IMR-90 (cell line): ENCODE measurements at regions not wholly inside any gene's neighbourhood (a gene's known extent, or its start where the extent isn't known, plus 50 kb on each side); places are given as distances from the start of the nearest gene placed in this dataset.

Experiments used
- ATAC-seq: fragments of 200-7000 bp; cut with Tn5 transposase; 2 replicates; pipeline ENCODE4 v1.9.1; 2020; ENCODE audit warnings: low read depth, mild to moderate bottlenecking, moderate library complexity
- BruUV-seq: library from RNA; stranded (reverse); fragments of 400-500 nt; replicated peaks from 2 replicates; lab custom pipeline; 2021; lab: Mats Ljungman, UMichigan
- CTCF ChIA-PET: fragments of 300-600 bp; formaldehyde crosslinking; extraction: SDS; loops from one replicate; lab custom pipeline; 2021; ENCODE audit warnings: antibody characterized with exemption; lab: Yijun Ruan, JAX
- POLR2A ChIA-PET: fragments of 300-600 bp; sonication (Branson Sonifier 250); formaldehyde crosslinking; loops from one replicate; lab custom pipeline; 2022; ENCODE audit warnings: antibody characterized with exemption; ENCODE audit not compliant: unreplicated experiment; lab: Charles Lee
- DNase-seq: peaks from one replicate; pipeline ENCODE4 v3.0.0; 2013
- H2AFZ ChIP-seq: replicated peaks from 2 replicates; pipeline ENCODE3; 2013; ENCODE audit warnings: low read length, mild to moderate bottlenecking; ENCODE audit not compliant: poor library complexity
- H2AK5ac ChIP-seq: 2 replicates; pipeline ENCODE4 v1.6.1; 2013; ENCODE audit warnings: low read depth, low read length, inconsistent platforms
- H2AK9ac ChIP-seq: replicated peaks from 2 replicates; pipeline ENCODE3; 2013; ENCODE audit warnings: mild to moderate bottlenecking, low read depth, low read length, moderate library complexity; ENCODE audit not compliant: poor library complexity
- H2BK120ac ChIP-seq: 2 replicates; pipeline ENCODE4 v1.6.1; 2013; ENCODE audit warnings: low read depth, low read length, inconsistent platforms
- H2BK15ac ChIP-seq: 3 replicates; pipeline ENCODE4 v1.6.1; 2013; ENCODE audit warnings: low read depth, low read length, inconsistent platforms
- H2BK20ac ChIP-seq: 2 replicates; pipeline ENCODE4 v1.6.1; 2013; ENCODE audit warnings: low read depth, mild to moderate bottlenecking, inconsistent platforms, low read length, moderate library complexity
- H2BK5ac ChIP-seq: 2 replicates; pipeline ENCODE4 v1.6.1; 2013; ENCODE audit warnings: mild to moderate bottlenecking, low read depth, low read length, inconsistent platforms; ENCODE audit not compliant: poor library complexity, severe bottlenecking
- H3K14ac ChIP-seq: replicated peaks from 2 replicates; pipeline ENCODE4 v1.6.1; 2013; ENCODE audit warnings: low read depth, low read length, inconsistent platforms
- H3K18ac ChIP-seq: 2 replicates; pipeline ENCODE4 v1.6.1; 2013; ENCODE audit warnings: low read depth, low read length, control low read depth
- H3K23ac ChIP-seq: 2 replicates; pipeline ENCODE4 v1.6.1; 2013; ENCODE audit warnings: low read depth, low read length, inconsistent platforms
- H3K27ac ChIP-seq: 2 replicates; pipeline ENCODE4 v1.5.1; 2013; ENCODE audit warnings: mild to moderate bottlenecking, control low read depth, low read length; ENCODE audit not compliant: insufficient read depth
- H3K27me3 ChIP-seq: 2 replicates; pipeline ENCODE4 v1.6.1; 2013; ENCODE audit warnings: low read length; ENCODE audit not compliant: control insufficient read depth, insufficient read depth
- H3K36me3 ChIP-seq: 2 replicates; pipeline ENCODE4 v1.6.1; 2013; ENCODE audit warnings: low read length, mixed read lengths; ENCODE audit not compliant: control insufficient read depth, insufficient read depth
- H3K4ac ChIP-seq: 2 replicates; pipeline ENCODE4 v1.6.1; 2013; ENCODE audit warnings: low read depth, low read length, inconsistent platforms
- H3K4me1 ChIP-seq: 2 replicates; pipeline ENCODE4 v1.6.1; 2013; ENCODE audit warnings: low read length, mixed read lengths; ENCODE audit not compliant: control insufficient read depth, insufficient read depth
- H3K4me2 ChIP-seq: 2 replicates; pipeline ENCODE4 v1.6.1; 2013; ENCODE audit warnings: low read depth, mild to moderate bottlenecking, control low read depth, low read length, moderate library complexity
- H3K4me3 ChIP-seq: 2 replicates; pipeline ENCODE4 v1.5.1; 2013; ENCODE audit warnings: low read depth, mild to moderate bottlenecking, control low read depth, low read length, moderate library complexity; ENCODE audit not compliant: insufficient read depth
- H3K56ac ChIP-seq: 2 replicates; pipeline ENCODE4 v1.6.1; 2013; ENCODE audit warnings: low read length, inconsistent platforms; ENCODE audit not compliant: insufficient read depth; ENCODE audit errors: extremely low read depth
- H3K79me1 ChIP-seq, 2 experiments: 2 replicates each; pipeline ENCODE4 v1.6.1; 2013; ENCODE audit warnings: low read length in 2 of 2, inconsistent platforms in 1 of 2, low read depth in 1 of 2
- H3K9ac ChIP-seq: 2 replicates; pipeline ENCODE4 v1.6.1; 2013; ENCODE audit warnings: low read depth, low read length, control low read depth
- H3K9me1 ChIP-seq: 2 replicates; pipeline ENCODE4 v1.6.1; 2013; ENCODE audit warnings: low read length, inconsistent platforms; ENCODE audit not compliant: insufficient read depth
- H3K9me3 ChIP-seq: 2 replicates; pipeline ENCODE4 v1.6.1; 2013; ENCODE audit warnings: low read length; ENCODE audit not compliant: control insufficient read depth, insufficient read depth
- H4K20me1 ChIP-seq: 2 replicates; pipeline ENCODE4 v1.6.1; 2013; ENCODE audit warnings: low read length, inconsistent platforms; ENCODE audit not compliant: insufficient read depth
- H4K5ac ChIP-seq: 2 replicates; pipeline ENCODE4 v1.6.1; 2013; ENCODE audit warnings: mild to moderate bottlenecking, low read depth, low read length, control low read depth
- H4K8ac ChIP-seq, 2 experiments: 2 replicates each; pipeline ENCODE4 v1.6.1; 2013; ENCODE audit warnings: low read depth in 2 of 2, low read length in 2 of 2, control low read depth in 1 of 2, inconsistent platforms in 1 of 2
- H4K91ac ChIP-seq: 2 replicates; pipeline ENCODE4 v1.6.1; 2013; ENCODE audit warnings: low read depth, low read length, inconsistent platforms; ENCODE audit not compliant: insufficient read depth
- BHLHE40 ChIP-seq: fragments of 150-350 bp; IDR thresholded peaks from 2 replicates; pipeline ENCODE4 v1.6.1; 2016; ENCODE audit warnings: mild to moderate bottlenecking, low read depth, low read length
- CEBPB ChIP-seq: IDR thresholded peaks from 2 replicates; pipeline ENCODE4 v1.6.1; 2012; ENCODE audit warnings: low read depth, low read length, improper control_type of control experiment
- CHD1 ChIP-seq: IDR thresholded peaks from 2 replicates; pipeline ENCODE4 v1.6.1; 2012; ENCODE audit warnings: low read depth, low read length, improper control_type of control experiment
- CTCF ChIP-seq: conservative IDR thresholded peaks from 2 replicates; pipeline ENCODE4 v1.5.1; 2012; ENCODE audit warnings: mild to moderate bottlenecking, low read depth, low read length, improper control_type of control experiment
- FOS ChIP-seq: fragments of 150-350 bp; IDR thresholded peaks from 2 replicates; pipeline ENCODE4 v1.6.1; 2016; ENCODE audit warnings: low read depth, low read length
- MAFK ChIP-seq: IDR thresholded peaks from 2 replicates; pipeline ENCODE4 v1.6.1; 2012; ENCODE audit warnings: low read depth, low read length, improper control_type of control experiment
- MAZ ChIP-seq: IDR thresholded peaks from 2 replicates; pipeline ENCODE4 v1.6.1; 2012; ENCODE audit warnings: low read depth, mild to moderate bottlenecking, low read length, improper control_type of control experiment, moderate library complexity, borderline replicate concordance
- MXI1 ChIP-seq: IDR thresholded peaks from 2 replicates; pipeline ENCODE4 v1.6.1; 2012; ENCODE audit warnings: low read depth, mild to moderate bottlenecking, low read length, moderate library complexity, borderline replicate concordance
- NFE2L2 ChIP-seq: fragments of 150-350 bp; IDR thresholded peaks from 2 replicates; pipeline ENCODE4 v1.6.1; 2016; ENCODE audit warnings: low read depth, mild to moderate bottlenecking, low read length
- POLR2A ChIP-seq: IDR thresholded peaks from 2 replicates; pipeline ENCODE4 v1.6.1; 2012; ENCODE audit warnings: mild to moderate bottlenecking, low read depth, low read length
- RAD21 ChIP-seq: IDR thresholded peaks from 2 replicates; pipeline ENCODE4 v1.6.1; 2012; ENCODE audit warnings: low read length, improper control_type of control experiment
- RCOR1 ChIP-seq: IDR thresholded peaks from 2 replicates; pipeline ENCODE4 v1.6.1; 2012; ENCODE audit warnings: mild to moderate bottlenecking, low read length, improper control_type of control experiment; ENCODE audit not compliant: insufficient replicate concordance
- RFX5 ChIP-seq: IDR thresholded peaks from 2 replicates; pipeline ENCODE4 v1.8.0; 2012; ENCODE audit warnings: low read depth, mild to moderate bottlenecking, low read length, moderate library complexity
- SMC3 ChIP-seq: fragments of 150-350 bp; IDR thresholded peaks from 2 replicates; pipeline ENCODE4 v1.6.1; 2016; ENCODE audit warnings: low read depth, mild to moderate bottlenecking, antibody characterized with exemption, low read length, moderate library complexity
- USF2 ChIP-seq: fragments of 150-350 bp; IDR thresholded peaks from 2 replicates; pipeline ENCODE4 v1.6.1; 2017; ENCODE audit warnings: mild to moderate bottlenecking, antibody characterized with exemption, low read length, low read depth
- WGBS, 2 experiments: methylation state at CpG; one replicate each; pipeline versions ENCODE4 v1.1.5 to v1.1.7; 2013; ENCODE audit warnings: missing lambda C conversion rate in 2 of 2; ENCODE audit not compliant: insufficient read length in 1 of 2; ENCODE audit errors: extremely low coverage in 2 of 2; 5-methylcytosine and 5-hydroxymethylcytosine counted together
- dilution Hi-C: fragments of 300-500 bp; cut with HindIII; formaldehyde crosslinking; loops from one replicate; pipeline ENCODE4 v1.14.3; 2018; ENCODE audit warnings: low sequenced_read_pairs; ENCODE audit not compliant: unreplicated experiment
- in situ Hi-C: fragments of 300-500 bp; cut with MboI; formaldehyde crosslinking; loops from 3 replicates; pipeline ENCODE4 v1.14.3; 2019; ENCODE audit warnings: low sequenced_read_pairs, inconsistent platforms, mixed read lengths
- intact Hi-C: fragments of 100-400 bp; cut with micrococcal nuclease; formaldehyde crosslinking; loops from 2 replicates; pipeline ENCODE4 v1.10.0; 2022
- TF ChIP-seq, protein P1 (sequence below): fragments of 150-350 bp; IDR thresholded peaks from 2 replicates; pipeline ENCODE4 v1.6.1; 2016; ENCODE audit warnings: low read depth, mild to moderate bottlenecking, low read length, moderate library complexity, borderline replicate concordance

- Histone ChIP-seq H3K18ac (no peak overlapping the region), H3K23ac (no peak overlapping the region), H2AFZ (no peak overlapping the region), H3K4me2 (no peak overlapping the region), H4K20me1 (no peaks in the 10 kb centered on the region), H3K4ac (no peak overlapping the region), H3K4me1 (no peaks in the 10 kb centered on the region), H2BK15ac (no peak overlapping the region), H3K9me1 (no peaks in the 10 kb centered on the region), H3K4me3 (no peak overlapping the region), H3K9me3 (no peaks in the 10 kb centered on the region), H2BK20ac (no peak overlapping the region), H4K8ac (no peak overlapping the region), H2AK9ac (no peak overlapping the region), H3K79me1 (no peaks in the 10 kb centered on the region), H2BK5ac (no peak overlapping the region), H3K36me3 (no peaks in the 10 kb centered on the region), H4K5ac (no peak overlapping the region), H2BK120ac (no peak overlapping the region), H3K27me3 (no peaks in the 10 kb centered on the region), H2AK5ac (no peak overlapping the region), H3K27ac (no peak overlapping the region), H3K9ac (no peak overlapping the region), H4K91ac (no peak overlapping the region), H3K56ac (no peak overlapping the region), H3K14ac (no peak overlapping the region)
- CTCF ChIA-PET = no interaction called here
- no CpG with 5 or more reads among the region's 3 CpGs for WGBS, 2 experiments
- POLR2A ChIA-PET = no interaction called here
- dilution Hi-C loops (no loop called here), intact Hi-C loops (no loop called here), in situ Hi-C loops (no loop called here)
- BruUV-seq = no TSS peak
- no peak for DNase-seq
- TF ChIP-seq CTCF (no peak), SMC3 (no peak), POLR2A (no peak), FOS (no peak), CEBPB (no peak), MAZ (no peak), USF2 (no peak), RAD21 (no peak), RFX5 (no peak), MAFK (no peak), MXI1 (no peak), CHD1 (no peak), RCOR1 (no peak), NFE2L2 (no peak), BHLHE40 (no peak)
- TF ChIP-seq, protein P1, sequence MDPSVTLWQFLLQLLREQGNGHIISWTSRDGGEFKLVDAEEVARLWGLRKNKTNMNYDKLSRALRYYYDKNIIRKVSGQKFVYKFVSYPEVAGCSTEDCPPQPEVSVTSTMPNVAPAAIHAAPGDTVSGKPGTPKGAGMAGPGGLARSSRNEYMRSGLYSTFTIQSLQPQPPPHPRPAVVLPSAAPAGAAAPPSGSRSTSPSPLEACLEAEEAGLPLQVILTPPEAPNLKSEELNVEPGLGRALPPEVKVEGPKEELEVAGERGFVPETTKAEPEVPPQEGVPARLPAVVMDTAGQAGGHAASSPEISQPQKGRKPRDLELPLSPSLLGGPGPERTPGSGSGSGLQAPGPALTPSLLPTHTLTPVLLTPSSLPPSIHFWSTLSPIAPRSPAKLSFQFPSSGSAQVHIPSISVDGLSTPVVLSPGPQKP = no peak
- no peak for ATAC-seq
Observed at GRCh38 chr4:163878336-163879121, 384.0 kb downstream of the TMA16 start.
